Fibroblast of villous mesenchyme (primary cell): ENCODE measurements at regions not wholly inside any gene's neighbourhood (a gene's known extent, or its start where the extent isn't known, plus 50 kb on each side); places are given as distances from the start of the nearest gene placed in this dataset.
"Not testable (repeated sequence)": the region's sequence is repeated elsewhere in the genome, so short reads cannot be mapped to it uniquely, and the experiment has no call there.

Experiments used
- DNase-seq: peaks from one replicate; pipeline ENCODE4 v3.0.0-alpha.2; 2010; ENCODE audit warnings: low read depth
- H3K4me3 ChIP-seq: 2 replicates; pipeline ENCODE4 v1.5.1; 2011; ENCODE audit warnings: low read depth, mild to moderate bottlenecking, low read length
- CTCF ChIP-seq: IDR thresholded peaks from 2 replicates; pipeline ENCODE4 v1.5.1; 2012; ENCODE audit warnings: low read depth, mild to moderate bottlenecking, low read length; ENCODE audit not compliant: insufficient read depth

- TF ChIP-seq CTCF: no peak
- no peak for DNase-seq
- H3K4me3 ChIP-seq: no peak overlapping the region
These were observed 92.4 kb upstream of the TRIB2 start for GRCh38 chr2:12624384-12624783.

- TF ChIP-seq CTCF: no peak
- no peak for DNase-seq
- no peak overlapping the region for H3K4me3 ChIP-seq
These were observed 91.7 kb upstream of the TRIB2 start for GRCh38 chr2:12624905-12625598.

- not testable (repeated sequence) for DNase-seq, H3K4me3 ChIP-seq
These were observed 88.2 kb upstream of the TRIB2 start for GRCh38 chr2:12628541-12628940.

GRCh38 chr2:12636837-12637581, 79.7 kb upstream of the TRIB2 start:
- H3K4me3 ChIP-seq: no peak overlapping the region
- DNase-seq: no peak
- no peak for TF ChIP-seq CTCF

- no peak for TF ChIP-seq CTCF
- DNase-seq: no peak
These were observed 79.0 kb upstream of the TRIB2 start for GRCh38 chr2:12637754-12638153.

GRCh38 chr2:12641441-12641840, 75.3 kb upstream of the TRIB2 start:
- TF ChIP-seq CTCF: no peak
- no peak for DNase-seq
- H3K4me3 ChIP-seq: no peak overlapping the region

More at GRCh38 chr2:12637754-12638153, 79.0 kb upstream of the TRIB2 start:
- no peak overlapping the region for H3K4me3 ChIP-seq

GRCh38 chr2:12642332-12642731, 74.4 kb upstream of the TRIB2 start:
- DNase-seq: no peak
- no peak for TF ChIP-seq CTCF
- H3K4me3 ChIP-seq: no peak overlapping the region
